Activated CD8-positive, alpha-beta T cell treated with anti-CD3 and anti-CD28 coated beads, Interleukin-2, amount 10 ng/mL, durations not matched to agents 7 days and 5 days (primary cell): ENCODE measurements at regions not wholly inside any gene's neighbourhood (a gene's known extent, or its start where the extent isn't known, plus 50 kb on each side); places are given as distances from the start of the nearest gene placed in this dataset.

Experiments
- ATAC-seq: fragments of 150-1000 bp; cut with Tn5 transposase; one replicate; pipeline ENCODE4 v1.10.0; 2021; ENCODE audit warnings: moderate library complexity
- CTCF ChIA-PET: fragments of 350-600 bp; sonication (Branson Sonifier 250); formaldehyde crosslinking; loops from one replicate; lab custom pipeline; 2021; ENCODE audit warnings: antibody characterized with exemption; lab: Charles Lee
- POLR2A ChIA-PET: fragments of 350-600 bp; sonication (Branson Sonifier 250); formaldehyde crosslinking; loops from one replicate; lab custom pipeline; 2021; ENCODE audit warnings: antibody characterized with exemption; lab: Charles Lee
- DNase-seq: peaks from one replicate; pipeline ENCODE4 v3.0.0-alpha.2; 2020
- H3K27ac Mint-ChIP-seq: one replicate; pipeline ENCODE4 v1.8.0; 2021; ENCODE audit warnings: mild to moderate bottlenecking, mixed read lengths
- H3K27me3 Mint-ChIP-seq: one replicate; pipeline ENCODE4 v1.8.0; 2021; ENCODE audit warnings: low read depth, mixed read lengths
- H3K36me3 Mint-ChIP-seq: one replicate; pipeline ENCODE4 v1.8.0; 2021; ENCODE audit warnings: low read depth, mixed read lengths
- H3K4me1 Mint-ChIP-seq: one replicate; pipeline ENCODE4 v1.8.0; 2021; ENCODE audit warnings: low read depth, mixed read lengths
- H3K4me3 Mint-ChIP-seq: one replicate; pipeline ENCODE4 v1.8.0; 2021; ENCODE audit warnings: mild to moderate bottlenecking, mixed read lengths
- H3K9me3 Mint-ChIP-seq: one replicate; pipeline ENCODE4 v1.8.0; 2022; ENCODE audit warnings: mixed read lengths; ENCODE audit not compliant: insufficient read depth

DNA sequence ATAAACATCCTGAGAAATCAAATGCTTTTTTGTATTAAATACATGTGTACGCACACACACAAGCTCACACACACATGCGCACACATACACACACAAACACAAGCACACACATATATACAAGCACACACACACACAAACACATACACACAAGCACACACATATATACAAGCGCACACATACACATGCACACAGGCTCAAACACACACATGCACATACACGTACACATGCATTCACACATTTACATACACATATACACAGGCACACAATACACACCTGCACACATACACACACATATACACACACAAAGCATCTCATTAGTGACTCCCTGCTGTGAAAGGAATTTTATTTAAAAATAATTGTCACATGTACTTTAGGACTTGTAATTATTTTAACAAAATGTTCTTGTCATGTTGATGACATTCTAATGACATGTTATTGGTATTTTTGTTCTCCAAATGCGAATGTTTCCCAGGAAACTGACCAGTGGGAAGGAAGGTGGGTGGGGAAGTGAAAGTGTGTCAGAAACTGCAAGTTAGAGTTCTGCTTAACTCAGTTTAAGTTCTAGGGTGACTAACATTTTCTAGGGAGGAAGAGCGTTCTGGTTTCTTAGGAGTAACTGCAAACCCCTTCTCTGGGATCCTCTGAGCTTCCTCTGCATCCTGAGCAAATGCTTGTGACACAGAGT lies 113.9 kb upstream of the ZNF217 start:
- Mint-ChIP-seq H3K36me3 (peaks cover 1% of the 10 kb centered on the region), H3K4me3 (peak overlapping the region; percentile 49), H3K9me3 (no peaks in the 10 kb centered on the region), H3K27ac (peak overlapping the region; percentile 97), H3K27me3 (no peaks in the 10 kb centered on the region), H3K4me1 (peaks cover 70% of the 10 kb centered on the region)
- DNase-seq (no peak), ATAC-seq (peak; percentile 13)
- ChIA-PET POLR2A (interaction anchor here (0.6 to 3.3 kb wide), 34 partner anchors 13 to 208 kb away, joined by 3 to 20 read pairs (median 5); partner anchors contain the start of gene ZNF217), CTCF (interaction anchor here (0.7 to 4.0 kb wide), 35 partner anchors 8 to 235 kb away, joined by 3 to 19 read pairs (median 5); no protein-coding TSS in a partner anchor)

- POLR2A ChIA-PET = interaction anchor here (0.6 to 3.3 kb wide), 20 partner anchors 8 to 229 kb away, joined by 3 to 20 read pairs (median 4); partner anchors contain the start of gene ZNF217
- Mint-ChIP-seq H3K27ac (peak overlapping the region; percentile 97), H3K9me3 (no peaks in the 10 kb centered on the region), H3K27me3 (no peaks in the 10 kb centered on the region), H3K36me3 (peaks cover 1% of the 10 kb centered on the region), H3K4me3 (peak overlapping the region; percentile 49), H3K4me1 (peaks cover 67% of the 10 kb centered on the region)
- ATAC-seq = peak; percentile 64
- CTCF ChIA-PET = interaction anchor here (0.7 to 4.0 kb wide), 21 partner anchors 12 to 233 kb away, joined by 3 to 19 read pairs (median 4); no protein-coding TSS in a partner anchor
- DNase-seq = peak; percentile 79
Observed at GRCh38 chr20:53706466-53707370, 113.1 kb upstream of the ZNF217 start.

DNA sequence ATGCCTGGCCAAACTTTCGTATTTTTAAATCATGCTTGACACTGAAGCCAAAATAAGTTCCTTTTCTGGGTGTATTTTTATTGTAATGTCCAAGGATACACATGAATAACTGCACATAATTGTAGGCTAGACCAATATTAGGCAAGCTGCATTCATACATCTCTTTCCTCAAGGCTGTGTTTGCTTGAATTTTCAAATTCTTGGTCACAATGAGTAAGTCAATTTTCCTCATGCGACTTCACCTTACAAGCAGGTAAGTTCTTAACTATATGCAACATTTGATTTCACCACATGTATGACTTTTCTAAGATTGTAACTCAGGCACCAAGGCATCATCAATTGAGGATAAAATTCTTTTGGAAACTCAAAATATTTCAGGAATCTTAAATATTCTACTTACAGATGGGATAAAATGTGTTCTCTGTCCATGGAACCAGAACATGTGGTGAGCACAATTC lies 112.4 kb upstream of the ZNF217 start:
- Mint-ChIP-seq H3K4me1 (peaks cover 66% of the 10 kb centered on the region), H3K27me3 (no peaks in the 10 kb centered on the region), H3K27ac (peak overlapping the region; percentile 97), H3K4me3 (peak overlapping the region; percentile 49), H3K9me3 (no peaks in the 10 kb centered on the region), H3K36me3 (peaks cover 2% of the 10 kb centered on the region)
- ChIA-PET CTCF (interaction anchor here (0.8 to 4.0 kb wide), 13 partner anchors 13 to 209 kb away, joined by 3 to 19 read pairs (median 4); no protein-coding TSS in a partner anchor), POLR2A (interaction anchor here (0.6 to 3.3 kb wide), 20 partner anchors 9 to 229 kb away, joined by 3 to 20 read pairs (median 4); partner anchors contain the start of gene ZNF217)
- DNase-seq (no peak), ATAC-seq (no peak)

DNA sequence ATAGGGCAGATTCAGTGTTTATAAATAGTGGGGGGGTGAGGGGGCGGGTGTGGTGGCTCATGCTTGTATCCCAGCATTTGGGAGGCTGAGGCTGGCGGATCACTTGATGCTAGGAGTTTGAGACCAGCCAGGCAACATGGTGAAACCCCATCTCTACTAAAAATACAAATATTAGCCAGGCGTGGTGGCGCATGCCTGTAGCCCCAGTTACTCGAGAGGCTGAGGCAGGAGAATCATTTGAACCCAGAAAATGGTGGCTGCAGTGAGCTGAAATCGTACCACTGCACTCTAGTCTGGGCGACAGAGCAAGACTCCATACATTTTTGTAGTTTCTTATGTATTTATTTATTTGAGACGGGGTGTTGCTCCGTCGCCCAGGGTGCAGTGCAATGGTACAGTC lies 109.0 kb upstream of the ZNF217 start:
- ChIA-PET CTCF (interaction anchor here (1.9 kb wide), 1 partner anchor 17 kb away, joined by 7 read pairs; no protein-coding TSS in a partner anchor), POLR2A (no interaction called here)
- ATAC-seq = no peak
- no peak overlapping the region for H3K4me3 Mint-ChIP-seq
- no peak for DNase-seq
- no peak overlapping the region for H3K27ac Mint-ChIP-seq
- no peaks in the 10 kb centered on the region for H3K27me3 Mint-ChIP-seq
- peaks cover 6% of the 10 kb centered on the region for H3K36me3 Mint-ChIP-seq
- H3K9me3 Mint-ChIP-seq = no peaks in the 10 kb centered on the region
- H3K4me1 Mint-ChIP-seq = peaks cover 59% of the 10 kb centered on the region

DNA sequence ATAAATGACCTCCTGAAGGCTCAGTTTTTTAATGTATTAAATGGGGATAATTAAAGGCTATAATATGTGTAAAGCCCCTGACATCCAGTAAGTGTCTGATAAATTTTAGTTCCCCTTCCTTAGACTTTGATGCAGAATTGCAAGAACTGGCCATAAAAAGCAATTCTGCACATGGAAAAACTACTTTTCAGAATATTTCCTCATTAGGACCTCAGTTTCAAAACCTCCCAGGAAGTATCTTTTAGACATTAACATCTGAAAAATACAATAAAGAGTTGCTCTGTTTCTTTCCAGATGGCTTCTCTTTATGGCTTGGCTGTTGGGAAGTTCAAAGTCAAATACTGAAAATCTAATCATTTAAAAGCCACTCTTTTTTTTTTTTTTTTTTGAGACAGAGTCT lies 106.3 kb upstream of the ZNF217 start:
- H3K27ac Mint-ChIP-seq = peak overlapping the region; percentile 20

DNA sequence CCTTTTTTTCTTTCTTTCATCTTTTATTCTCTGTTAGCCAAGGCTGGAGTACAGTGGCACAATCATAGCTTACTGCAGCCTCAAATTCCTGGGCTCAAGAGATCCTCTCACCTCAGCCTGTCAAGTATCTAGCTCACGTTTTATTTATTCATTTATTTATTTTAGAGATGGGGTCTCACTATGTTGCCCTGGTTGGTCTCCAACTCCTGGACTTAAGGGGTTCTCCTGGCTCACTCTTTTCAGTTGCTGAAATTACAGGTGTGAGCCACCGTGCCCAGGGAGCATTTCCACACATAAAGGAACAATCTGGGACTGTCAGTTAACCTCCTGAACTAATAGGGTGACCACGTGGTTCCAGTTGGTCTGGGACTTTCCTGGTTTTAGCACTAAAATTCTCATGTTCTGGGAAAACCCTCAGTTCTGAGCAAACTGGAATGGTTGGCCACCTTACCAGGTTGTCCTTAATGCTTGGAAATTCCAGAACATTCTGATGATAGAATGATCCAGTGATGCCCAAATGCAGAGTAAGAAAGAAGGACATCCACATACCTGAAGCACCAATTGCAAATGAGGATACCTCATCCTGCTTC lies 105.5 kb upstream of the ZNF217 start:
- peaks cover 46% of the 10 kb centered on the region for H3K4me1 Mint-ChIP-seq
- DNase-seq (no peak), ATAC-seq (no peak)
- peaks cover 4% of the 10 kb centered on the region for H3K36me3 Mint-ChIP-seq
- H3K27me3 Mint-ChIP-seq = no peaks in the 10 kb centered on the region
- no peaks in the 10 kb centered on the region for H3K9me3 Mint-ChIP-seq
- CTCF ChIA-PET = interaction anchor here (1.0 to 1.7 kb wide), 5 partner anchors 9 to 168 kb away, joined by 3 to 5 read pairs (median 4); no protein-coding TSS in a partner anchor
- POLR2A ChIA-PET = interaction anchor here (0.8 to 1.2 kb wide), 2 partner anchors 13 to 38 kb away, joined by 3 to 4 read pairs; no protein-coding TSS in a partner anchor
- H3K4me3 Mint-ChIP-seq = no peak overlapping the region
- no peak overlapping the region for H3K27ac Mint-ChIP-seq

More for the DNA sequence above, 106.3 kb upstream of the ZNF217 start:
- H3K4me3 Mint-ChIP-seq = no peak overlapping the region
- no peaks in the 10 kb centered on the region for H3K9me3 Mint-ChIP-seq
- ATAC-seq = no peak
- CTCF ChIA-PET = interaction anchor here (1.7 to 2.0 kb wide), 2 partner anchors 13 to 42 kb away, joined by 5 to 6 read pairs; no protein-coding TSS in a partner anchor
- peaks cover 4% of the 10 kb centered on the region for H3K36me3 Mint-ChIP-seq
- no peak for DNase-seq
- no peaks in the 10 kb centered on the region for H3K27me3 Mint-ChIP-seq
- H3K4me1 Mint-ChIP-seq = peaks cover 46% of the 10 kb centered on the region
- POLR2A ChIA-PET = no interaction called here

DNA sequence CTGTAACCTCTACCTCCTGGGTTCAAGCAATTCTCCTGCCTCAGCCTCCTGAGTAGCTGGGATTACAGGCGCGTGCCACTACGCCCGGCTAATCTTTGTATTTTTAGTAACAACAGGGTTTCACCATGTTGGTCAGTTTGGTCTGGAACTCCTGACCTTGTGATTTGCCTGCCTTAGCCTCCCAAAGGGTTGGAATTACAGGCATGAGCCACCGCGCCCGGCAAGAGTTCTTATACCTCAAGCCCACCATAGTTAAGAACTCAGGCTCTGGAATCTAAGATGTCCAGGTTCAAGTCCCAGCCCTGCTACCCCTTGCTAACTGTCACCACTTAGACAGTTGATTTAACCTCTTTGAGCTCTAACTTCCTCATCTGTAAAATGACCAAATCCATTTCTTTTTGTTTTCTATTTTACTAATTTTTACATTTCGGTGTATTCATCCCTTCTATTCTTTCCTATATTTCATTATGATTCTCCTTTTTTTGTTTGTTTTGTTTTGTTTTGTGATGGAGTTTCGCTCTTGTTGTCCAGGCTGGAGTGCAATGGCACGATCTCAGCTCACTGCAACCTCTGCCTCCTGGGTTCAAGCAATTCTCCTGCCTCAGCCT lies 104.8 kb upstream of the ZNF217 start:
- Mint-ChIP-seq H3K27me3 (no peaks in the 10 kb centered on the region), H3K27ac (no peak overlapping the region), H3K4me1 (peaks cover 49% of the 10 kb centered on the region), H3K4me3 (no peak overlapping the region), H3K36me3 (peaks cover 4% of the 10 kb centered on the region), H3K9me3 (no peaks in the 10 kb centered on the region)
- ChIA-PET POLR2A (interaction anchor here (0.8 to 1.2 kb wide), 2 partner anchors 13 to 37 kb away, joined by 3 to 4 read pairs; no protein-coding TSS in a partner anchor), CTCF (interaction anchor here (1.0 to 1.7 kb wide), 5 partner anchors 10 to 169 kb away, joined by 3 to 5 read pairs (median 4); no protein-coding TSS in a partner anchor)
- ATAC-seq = no peak
- no peak for DNase-seq

GRCh38 chr20:53695797-53696527 lies 102.3 kb upstream of the ZNF217 start:
- Mint-ChIP-seq H3K27ac (no peak overlapping the region), H3K9me3 (no peaks in the 10 kb centered on the region), H3K4me1 (peaks cover 64% of the 10 kb centered on the region), H3K4me3 (no peak overlapping the region), H3K36me3 (peaks cover 3% of the 10 kb centered on the region), H3K27me3 (no peaks in the 10 kb centered on the region)
- ChIA-PET CTCF (interaction anchor here (0.6 to 1.4 kb wide), 3 partner anchors 9 to 35 kb away, joined by 3 read pairs; no protein-coding TSS in a partner anchor), POLR2A (interaction anchor here (0.7 to 1.1 kb wide), 2 partner anchors 11 to 55 kb away, joined by 3 read pairs; no protein-coding TSS in a partner anchor)
- ATAC-seq (no peak), DNase-seq (no peak)

- peaks cover 56% of the 10 kb centered on the region for H3K4me1 Mint-ChIP-seq
- ChIA-PET POLR2A (interaction anchor here (1.0 to 1.5 kb wide), 4 partner anchors 14 to 99 kb away, joined by 3 to 4 read pairs (median 4); no protein-coding TSS in a partner anchor), CTCF (interaction anchor here (0.8 to 2.3 kb wide), 4 partner anchors 11 to 247 kb away, joined by 3 to 9 read pairs (median 4); no protein-coding TSS in a partner anchor)
- no peaks in the 10 kb centered on the region for H3K36me3 Mint-ChIP-seq
- H3K9me3 Mint-ChIP-seq = no peaks in the 10 kb centered on the region
- peak overlapping the region; percentile 78 for H3K27ac Mint-ChIP-seq
- peak; percentile 81 for ATAC-seq
- peak; percentile 50 for DNase-seq
- peak overlapping the region; percentile 57 for H3K4me3 Mint-ChIP-seq
- no peaks in the 10 kb centered on the region for H3K27me3 Mint-ChIP-seq
Observed at GRCh38 chr20:53693262-53693871, 99.7 kb upstream of the ZNF217 start.
